GM21515 (cell line): ENCODE measurements at regions not wholly inside any gene's neighbourhood (a gene's known extent, or its start where the extent isn't known, plus 50 kb on each side); places are given as distances from the start of the nearest gene placed in this dataset.
"Not testable (repeated sequence)": the region's sequence is repeated elsewhere in the genome, so short reads cannot be mapped to it uniquely, and the experiment has no call there.

ENCODE experiments used
- ATAC-seq: cut with Tn5 transposase; IDR thresholded peaks from one replicate; pipeline ENCODE4 v1.9.1; 2021; ENCODE audit not compliant: unreplicated experiment

DNA sequence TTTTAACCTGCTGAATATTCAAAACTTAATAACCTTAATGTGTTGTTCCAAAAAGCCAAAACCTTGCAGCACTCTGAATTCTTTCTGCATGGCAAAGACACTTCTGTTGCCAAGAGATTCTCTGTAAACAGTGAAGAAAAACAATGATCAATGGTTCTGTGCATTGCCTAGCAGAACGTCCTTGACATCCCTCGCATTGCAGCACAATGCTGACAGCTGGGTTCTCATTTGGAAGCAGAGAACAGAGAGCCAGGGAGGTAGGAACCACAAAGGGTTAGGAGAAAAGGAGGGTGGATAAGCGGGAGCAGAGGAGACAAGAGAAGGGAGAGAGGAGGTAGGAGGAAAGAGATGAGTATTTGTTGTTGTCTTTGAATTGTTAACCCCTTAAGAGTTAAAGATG lies 501.1 kb downstream of the NAV3 start:
- no peak for ATAC-seq

DNA sequence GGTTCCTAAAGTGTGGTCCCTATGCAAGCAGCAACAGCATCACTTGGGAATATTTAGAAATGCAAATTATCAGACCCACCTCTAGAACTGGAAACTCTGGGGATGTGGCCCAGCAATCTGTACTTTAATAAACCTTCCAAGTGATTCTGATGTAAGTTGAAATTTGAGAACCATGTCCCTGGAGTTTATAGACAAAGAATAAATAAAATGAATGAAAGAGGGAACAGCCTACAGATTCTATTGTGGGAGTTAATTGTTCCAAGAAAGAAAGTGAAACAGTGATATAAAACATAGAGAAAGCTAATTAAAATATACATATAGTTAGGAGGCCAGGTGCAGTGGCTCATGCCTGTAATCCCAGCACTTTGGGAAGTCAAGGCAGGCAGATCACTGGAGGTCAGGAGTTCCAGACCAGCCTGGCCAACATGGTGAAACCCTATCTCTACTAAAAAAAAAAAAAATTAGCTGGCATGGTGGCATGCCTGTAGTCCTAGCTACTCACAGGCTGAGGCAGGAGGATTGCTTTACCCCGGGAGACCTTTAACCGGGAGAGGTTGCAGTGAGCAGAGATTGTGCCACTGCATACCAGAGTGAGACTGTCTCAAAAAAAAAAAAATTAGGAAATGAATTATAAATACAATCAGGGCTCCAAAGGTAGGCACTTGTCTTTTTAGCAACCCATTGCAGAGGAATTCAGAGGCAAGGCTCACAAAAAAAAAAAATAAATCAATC lies 507.5 kb downstream of the NAV3 start:
- ATAC-seq, result no peak

DNA sequence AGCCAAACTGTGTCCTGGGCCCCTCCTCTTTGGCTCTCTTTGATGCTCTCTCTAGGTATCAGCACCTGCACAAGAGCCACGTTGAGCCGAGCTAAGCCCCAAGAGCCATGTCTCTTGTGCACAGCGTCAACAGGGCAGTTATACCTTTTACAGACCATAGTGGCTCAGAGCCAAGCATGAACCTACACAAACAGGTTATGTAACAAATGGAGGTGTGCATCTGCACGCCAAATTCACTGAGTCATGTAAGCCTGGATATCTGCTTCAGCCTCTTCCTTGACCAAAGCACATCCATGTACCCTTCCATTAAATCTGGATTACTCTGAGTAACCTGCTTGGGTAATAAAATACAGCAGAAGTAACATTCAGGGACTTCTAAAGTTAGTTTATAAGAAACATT lies 509.7 kb downstream of the NAV3 start:
- no peak for ATAC-seq

DNA sequence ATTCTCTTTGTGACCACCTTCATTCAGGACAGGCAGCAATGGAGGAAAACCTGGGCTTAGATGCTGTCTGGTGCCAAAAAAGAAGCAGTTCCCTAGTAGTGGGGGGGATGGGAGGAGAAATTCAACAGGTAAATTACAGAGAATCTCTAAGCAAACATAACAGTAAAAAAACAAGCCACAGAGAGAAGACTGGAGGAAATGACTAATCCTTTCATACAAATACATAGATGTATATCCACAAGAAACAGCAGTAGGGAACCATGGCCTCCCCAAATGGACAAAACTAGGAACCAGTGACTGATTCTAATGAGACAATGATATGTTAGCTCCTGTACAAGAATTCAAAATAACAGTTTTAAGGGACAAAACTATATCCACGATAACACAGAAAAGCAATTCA lies 513.0 kb downstream of the NAV3 start:
- ATAC-seq, result no peak

DNA sequence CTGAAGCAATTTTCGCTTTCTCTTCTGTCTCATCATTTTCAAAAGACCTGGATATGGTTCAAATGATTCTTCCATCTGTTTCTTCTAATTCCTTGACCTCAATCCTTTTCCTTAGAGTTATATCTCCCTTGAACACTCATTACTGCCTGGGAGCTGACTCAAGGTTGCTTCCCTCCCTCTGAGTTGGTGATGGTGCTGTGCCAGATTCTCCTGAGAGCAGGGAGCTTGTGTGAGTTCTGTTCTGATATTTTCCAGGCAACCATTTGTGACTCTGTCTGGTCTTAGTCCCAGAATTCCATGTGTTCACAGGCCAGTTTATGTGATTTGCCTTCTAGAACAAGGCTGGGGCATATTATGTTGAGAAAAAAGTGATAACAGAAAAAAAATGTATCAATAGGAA lies 505.1 kb upstream of the SYT1 start:
- no peak for ATAC-seq

DNA sequence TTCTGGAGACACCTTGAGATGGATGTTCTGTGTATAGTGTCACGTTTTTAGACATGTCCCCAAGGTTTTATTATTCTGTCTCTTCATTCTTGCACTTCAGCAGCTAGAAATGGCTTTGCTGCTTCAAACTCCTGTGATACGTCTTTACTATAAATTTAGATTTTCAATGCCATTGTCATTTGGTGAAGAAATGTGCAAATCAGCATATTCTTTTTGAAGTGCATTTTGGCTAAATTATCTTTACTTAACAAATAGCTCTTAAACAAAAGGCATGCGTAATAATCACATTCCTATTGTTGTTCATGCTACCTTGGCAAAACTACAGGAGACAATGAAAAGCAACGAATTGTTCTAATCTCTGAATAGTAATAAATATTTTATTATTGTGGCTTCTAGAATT lies 502.9 kb upstream of the SYT1 start:
- ATAC-seq, result no peak

DNA sequence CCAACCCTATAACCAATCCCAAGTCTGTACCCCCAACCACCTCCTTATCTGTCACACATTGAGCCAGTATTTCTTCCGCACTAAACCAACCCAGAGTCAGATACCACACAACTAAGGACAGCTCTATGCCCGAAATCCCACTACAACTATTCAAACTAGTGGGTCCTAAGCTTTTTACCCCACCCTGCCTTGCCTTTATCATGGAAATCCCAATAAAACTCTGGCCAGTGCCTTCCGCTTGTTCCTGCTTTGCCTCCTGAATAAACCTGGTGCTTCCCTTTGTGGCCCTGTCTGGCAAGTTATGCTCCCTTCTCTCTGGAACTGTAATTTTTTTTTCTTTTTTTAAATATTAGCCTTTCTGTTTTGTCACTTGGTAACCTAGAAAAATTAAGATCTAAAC lies 493.3 kb upstream of the SYT1 start:
- ATAC-seq, result no peak

DNA sequence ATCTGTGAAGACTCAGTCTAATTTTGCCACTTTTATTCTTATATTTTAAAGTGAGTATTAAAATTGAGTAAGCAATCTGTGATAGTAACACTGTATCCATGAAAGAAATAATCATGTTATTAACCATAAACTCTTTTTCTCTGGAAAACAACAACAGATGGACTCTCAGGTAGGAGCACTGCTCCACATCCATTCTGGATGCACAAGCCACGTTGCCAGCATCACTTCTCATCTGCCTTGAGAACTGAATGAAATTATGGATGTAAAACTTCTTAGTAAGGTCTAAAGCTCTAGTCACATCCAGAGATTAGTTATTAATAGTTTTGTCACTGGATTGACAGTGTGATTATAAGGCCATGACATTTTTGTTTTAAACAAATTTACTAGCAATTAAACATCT lies 489.1 kb upstream of the SYT1 start:
- ATAC-seq, result no peak

DNA sequence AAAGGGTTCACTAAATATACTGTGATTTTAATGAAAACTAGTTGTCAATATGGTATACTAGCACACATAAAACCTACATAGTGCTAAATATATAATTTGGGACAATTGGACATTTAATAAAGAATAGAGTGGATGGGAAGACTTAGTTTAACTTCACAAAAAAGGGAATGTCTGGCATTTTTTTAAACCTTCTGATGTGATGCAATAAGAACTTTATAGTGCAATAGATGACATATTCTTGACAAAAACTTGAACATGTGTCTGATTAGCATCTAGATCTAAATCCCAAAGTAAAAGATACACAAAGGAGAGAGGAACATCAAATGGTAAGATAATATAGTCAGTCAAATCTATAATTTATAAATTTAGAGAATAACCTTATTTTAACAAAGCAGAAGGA lies 488.3 kb upstream of the SYT1 start:
- no peak for ATAC-seq

DNA sequence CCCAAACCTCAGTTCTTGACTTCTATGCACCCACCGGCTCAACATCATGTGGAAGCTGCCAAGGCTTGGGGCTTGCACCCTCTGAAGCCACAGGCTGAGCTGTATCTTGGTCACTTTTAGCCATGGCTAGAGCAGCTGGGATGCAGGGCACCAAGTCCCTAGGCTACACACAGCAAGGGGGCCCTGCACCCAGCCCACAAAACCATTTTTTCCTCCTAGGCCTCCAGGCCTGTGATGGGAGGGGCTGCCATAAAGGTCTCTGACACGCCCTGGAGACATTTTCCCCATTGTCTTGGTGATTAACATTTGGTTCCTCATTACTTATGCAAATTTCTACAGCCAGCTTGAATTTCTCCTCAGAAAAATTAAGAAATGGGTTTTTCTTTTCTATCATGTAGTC lies 485.5 kb upstream of the SYT1 start:
- ATAC-seq, result not testable (repeated sequence)

DNA sequence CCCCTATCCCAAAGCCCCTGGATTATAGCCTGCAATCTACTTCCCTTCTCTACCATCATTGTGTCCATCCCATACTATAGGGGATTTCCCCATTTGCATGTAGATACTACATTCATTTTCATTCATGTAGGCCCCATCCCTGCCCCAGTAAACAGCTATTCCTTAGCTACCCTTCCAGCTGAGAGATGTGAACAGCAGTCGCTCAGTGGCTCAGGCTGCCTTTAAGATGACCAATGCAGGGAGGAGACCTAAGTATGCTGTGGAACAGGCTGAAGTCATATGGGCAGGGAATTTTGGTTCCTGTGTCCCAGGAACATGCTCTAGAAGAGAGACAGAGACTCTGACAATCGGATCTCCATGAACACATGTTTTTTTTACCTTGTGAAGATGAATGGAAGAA lies 481.2 kb upstream of the SYT1 start:
- ATAC-seq, result no peak

DNA sequence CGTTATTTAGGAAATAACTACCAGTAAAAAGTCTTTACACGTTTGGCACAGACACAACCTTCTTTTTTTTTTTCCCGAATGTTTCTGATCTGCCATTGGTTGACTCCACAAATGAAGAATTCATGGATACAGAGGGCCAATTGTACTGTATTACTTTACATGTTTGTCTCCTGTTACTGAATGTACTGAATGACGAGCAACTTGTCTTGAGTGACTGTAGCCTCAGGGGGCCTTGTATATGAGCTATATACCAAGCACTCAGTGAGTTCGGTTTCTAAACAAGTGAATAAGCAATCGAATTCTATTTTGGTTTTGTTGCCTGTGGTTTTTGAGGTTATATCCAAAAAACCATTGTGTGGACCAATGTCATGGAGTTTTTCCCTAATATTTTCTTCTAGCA lies 480.0 kb upstream of the SYT1 start:
- ATAC-seq, result no peak

DNA sequence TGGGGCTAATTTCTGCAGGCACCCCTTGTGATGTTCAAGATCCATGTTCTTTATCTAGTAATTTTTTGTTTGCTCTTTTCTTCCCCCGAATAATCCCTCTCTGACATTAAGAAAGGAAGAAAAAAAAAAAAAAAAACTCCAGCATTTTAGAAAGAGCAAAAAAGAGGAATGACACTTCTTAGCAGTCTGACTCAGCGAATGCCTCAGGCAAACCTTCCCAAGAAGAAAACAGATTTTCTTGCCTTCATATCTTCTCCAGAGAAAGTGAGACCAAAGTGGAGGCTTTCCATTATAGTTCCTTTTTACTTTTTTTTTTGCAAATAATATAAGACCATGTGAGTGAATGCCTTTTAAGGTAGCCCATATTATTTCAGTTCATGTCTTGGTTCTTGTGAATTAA lies 479.0 kb upstream of the SYT1 start:
- no peak for ATAC-seq

DNA sequence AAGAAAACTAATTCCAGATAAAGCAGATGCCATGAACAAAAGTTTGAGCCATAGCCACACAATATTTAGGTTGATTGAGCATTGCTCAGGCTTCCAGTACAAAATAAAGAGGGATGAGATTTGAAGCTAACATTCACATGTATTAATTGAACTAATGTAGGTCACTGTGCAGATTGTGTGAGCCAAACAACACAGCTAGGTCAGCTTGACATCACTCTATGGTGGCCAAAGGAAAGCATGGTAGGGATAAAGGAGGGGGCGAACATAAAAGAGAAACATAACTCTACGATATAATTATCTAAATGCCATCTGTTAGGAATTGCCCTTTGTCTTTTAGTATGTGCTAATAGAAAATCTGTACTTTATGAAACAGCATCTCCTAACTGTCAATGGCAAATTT lies 477.7 kb upstream of the SYT1 start:
- no peak for ATAC-seq

DNA sequence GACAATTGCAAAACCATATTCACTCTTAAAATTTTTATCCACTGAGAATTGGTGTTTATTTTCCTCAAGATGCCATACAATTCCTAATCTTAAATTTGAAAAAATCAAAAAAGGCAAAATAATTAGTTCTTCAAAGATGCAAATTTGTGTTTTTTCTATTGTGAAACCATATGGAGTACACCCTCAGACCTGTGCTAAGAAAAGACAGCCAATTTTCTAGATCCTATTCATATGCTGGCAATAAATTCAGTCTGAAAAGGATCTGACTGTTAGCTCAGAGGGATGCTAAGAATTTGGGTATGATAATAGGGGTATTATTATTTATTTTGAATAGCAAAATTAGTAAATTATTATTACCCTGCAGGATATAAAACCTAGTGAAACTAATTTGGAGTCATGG lies 476.9 kb upstream of the SYT1 start:
- no peak for ATAC-seq

DNA sequence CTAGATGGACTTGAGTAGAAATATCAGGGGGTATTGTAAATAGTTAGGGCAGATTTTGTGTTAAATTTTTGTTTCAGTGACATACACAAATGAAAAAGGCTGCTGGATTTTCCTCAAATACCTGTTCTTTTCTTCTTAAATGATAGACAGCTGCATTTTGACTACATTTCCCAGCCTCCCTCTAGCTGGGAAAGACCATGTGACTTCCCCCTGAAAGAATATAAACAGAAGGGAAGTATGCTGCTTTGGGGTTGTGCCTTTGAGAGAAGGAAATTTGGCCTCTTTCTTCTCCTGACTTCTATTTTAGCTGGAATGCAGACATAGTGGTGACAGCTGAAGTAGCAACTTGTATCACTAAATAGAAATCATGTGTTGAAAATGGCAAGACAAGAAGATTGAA lies 476.1 kb upstream of the SYT1 start:
- no peak for ATAC-seq

DNA sequence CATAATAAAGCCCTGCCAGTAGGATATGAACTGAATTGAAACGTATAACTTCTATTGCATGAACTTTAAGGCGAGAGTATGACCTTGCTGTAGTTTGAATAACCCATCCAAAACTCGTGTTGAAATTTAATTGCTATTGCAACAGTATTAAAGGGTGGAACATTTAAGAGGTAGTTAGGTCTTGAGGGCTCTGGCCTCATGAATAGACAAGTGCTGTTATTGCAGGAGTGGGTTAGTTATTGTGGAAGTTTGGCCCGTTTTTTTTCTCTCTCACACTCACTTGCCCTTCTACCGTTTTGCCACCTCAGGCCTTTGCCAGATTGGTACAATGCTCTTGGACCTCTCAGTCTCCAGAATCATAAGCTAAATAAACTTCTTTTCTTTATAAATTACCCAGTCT lies 473.7 kb upstream of the SYT1 start:
- no peak for ATAC-seq

DNA sequence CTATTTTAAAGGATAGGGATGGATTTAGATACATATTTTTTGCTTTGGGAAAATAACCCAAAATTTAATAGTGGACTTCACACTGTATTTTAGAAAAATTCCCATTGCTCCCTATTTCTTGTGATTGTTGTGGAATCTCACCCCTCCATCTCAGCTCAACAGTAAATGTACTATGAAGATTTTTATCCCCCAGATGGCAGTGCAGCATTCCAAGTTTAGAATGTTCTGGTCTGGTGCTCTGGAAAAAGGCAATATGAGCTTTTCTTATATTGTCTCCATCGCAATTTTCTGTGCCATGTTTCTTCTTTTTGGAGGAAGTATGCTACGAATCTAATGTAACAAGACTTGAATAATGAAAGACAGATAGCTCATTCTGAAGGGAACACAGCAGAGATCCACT lies 471.7 kb upstream of the SYT1 start:
- ATAC-seq, result no peak

DNA sequence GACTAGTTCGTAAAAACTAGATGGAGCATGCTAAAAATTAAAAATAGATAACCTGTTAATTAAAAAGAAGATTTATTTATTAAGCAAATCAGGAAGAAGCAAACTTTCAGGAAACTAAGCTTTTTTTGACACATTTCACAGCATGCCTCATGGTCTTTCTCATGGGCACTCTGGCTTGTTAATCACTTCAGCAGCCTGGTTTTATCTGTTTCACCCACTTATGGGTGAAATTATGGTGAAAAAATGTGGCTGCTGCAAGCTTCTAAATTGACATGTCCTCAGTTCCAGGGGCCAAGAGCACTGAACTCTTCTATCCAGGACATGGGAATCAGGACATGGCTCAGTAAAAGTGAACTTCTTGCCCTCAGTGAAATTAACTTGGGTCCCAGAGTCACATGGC lies 468.6 kb upstream of the SYT1 start:
- ATAC-seq, result no peak

DNA sequence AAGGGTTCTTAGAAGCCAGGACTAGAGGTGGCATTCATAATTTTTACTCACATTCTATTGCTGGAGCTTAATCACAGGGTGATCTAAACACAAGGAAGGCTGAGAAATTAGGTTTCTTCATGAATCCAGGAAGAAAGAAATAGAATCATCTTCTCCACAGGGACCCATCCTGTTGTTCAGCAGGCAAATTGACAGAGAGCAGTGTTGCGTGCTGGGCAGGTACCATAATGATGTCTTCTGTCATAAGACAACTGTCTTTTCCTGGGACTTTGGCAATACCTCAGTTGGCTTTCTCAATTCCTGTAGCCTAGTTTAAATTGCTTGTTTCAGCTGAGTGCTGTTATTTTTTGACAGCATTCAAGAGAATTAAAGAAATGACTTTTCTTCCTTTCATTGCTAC lies 468.0 kb upstream of the SYT1 start:
- ATAC-seq, result no peak

DNA sequence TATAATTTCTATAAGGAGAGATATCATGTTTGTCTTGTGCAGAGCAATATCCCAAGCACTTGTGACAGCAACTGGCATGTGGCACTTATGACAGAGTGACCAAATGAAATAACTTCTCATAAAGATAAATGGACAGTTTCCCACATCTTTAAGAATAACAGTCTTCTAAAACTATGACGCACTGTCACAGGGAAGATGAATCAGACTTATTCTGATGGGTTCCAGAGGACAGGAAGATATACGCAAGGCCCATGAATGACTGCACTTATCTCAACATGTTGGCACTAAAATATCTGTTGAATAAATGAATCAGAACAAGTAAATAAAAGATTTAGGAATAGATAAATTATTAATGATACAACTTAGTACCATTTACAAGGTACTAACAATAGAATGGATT lies 465.8 kb upstream of the SYT1 start:
- no peak for ATAC-seq

DNA sequence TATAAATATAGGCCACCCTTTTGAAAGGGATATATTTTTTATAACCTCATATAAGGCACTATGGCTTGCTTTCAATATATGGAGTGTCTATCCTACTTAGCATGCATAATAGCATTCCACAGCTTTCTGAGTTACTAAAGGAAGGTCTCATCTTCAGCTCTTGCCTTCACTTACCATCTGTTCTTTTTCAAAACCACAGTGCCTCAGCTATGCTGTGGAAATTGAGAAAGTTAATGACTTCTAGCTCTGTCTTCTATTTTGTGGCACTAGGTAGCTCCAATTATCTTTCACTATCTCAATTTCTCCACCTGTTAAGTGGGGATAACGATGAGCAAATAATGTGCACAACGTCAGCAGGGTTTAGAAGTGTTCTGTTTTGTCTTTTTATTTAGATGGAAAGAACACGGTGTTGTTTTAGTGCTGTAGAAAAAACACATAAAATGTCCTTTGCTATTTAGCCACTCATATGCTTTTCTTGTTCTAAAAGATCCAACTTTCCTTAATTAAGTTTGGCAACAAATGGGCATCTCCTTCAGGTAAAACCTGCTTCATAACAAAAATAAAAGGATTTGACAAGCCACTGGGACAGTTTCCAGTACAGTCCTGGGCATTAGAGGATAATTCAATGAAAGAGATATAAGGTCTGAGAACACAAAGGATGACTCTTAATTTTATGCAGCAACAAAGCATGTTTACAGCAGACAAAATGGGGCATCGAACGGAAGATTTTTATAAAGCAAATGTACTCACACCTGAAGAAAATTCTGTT lies 462.0 kb upstream of the SYT1 start:
- no peak for ATAC-seq

DNA sequence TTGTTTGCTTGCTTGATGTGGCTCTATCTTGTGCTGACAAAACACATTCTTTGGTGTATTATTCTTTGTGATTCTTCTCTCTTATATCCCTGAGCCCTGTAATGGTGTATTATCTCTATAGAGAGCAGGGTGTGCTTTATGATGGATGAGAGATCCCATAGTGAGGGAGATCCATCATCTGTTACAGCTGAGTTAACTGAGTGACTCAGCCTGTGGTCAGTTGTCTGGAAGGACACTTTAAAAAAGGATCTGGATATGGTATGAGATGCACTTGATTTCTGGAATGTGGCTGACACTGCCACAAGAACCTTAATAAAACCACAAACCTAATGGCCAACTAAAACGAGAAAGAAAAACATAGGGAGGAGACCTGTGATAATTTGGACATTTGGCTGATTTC lies 461.4 kb upstream of the SYT1 start:
- no peak for ATAC-seq
